Hepatocyte (in vitro differentiated cells): ENCODE measurements at regions not wholly inside any gene's neighbourhood (a gene's known extent, or its start where the extent isn't known, plus 50 kb on each side); places are given as distances from the start of the nearest gene placed in this dataset.
A peak's percentile ranks its signal among the peaks of the same experiment; 100 is the strongest.

ENCODE experiments used
- DNase-seq: peaks from one replicate; pipeline ENCODE4 v3.0.0-alpha.2; 2016; ENCODE audit warnings: low spot score
- H2AFZ ChIP-seq: fragments of 200-600 bp; sonication (generic); 2 replicates; pipeline ENCODE4 v1.6.0; 2016; ENCODE audit warnings: antibody characterized with exemption, mild to moderate bottlenecking
- H3K27ac ChIP-seq: fragments of 200-600 bp; sonication (generic); 2 replicates; pipeline ENCODE4 v1.5.1; 2016; ENCODE audit warnings: mild to moderate bottlenecking
- H3K27me3 ChIP-seq: fragments of 200-600 bp; sonication (generic); 2 replicates; pipeline ENCODE4 v1.6.1; 2016
- H3K36me3 ChIP-seq: fragments of 200-600 bp; sonication (generic); replicated peaks from 2 replicates; pipeline ENCODE4 v1.5.1; 2016; ENCODE audit warnings: low read depth; ENCODE audit not compliant: insufficient read depth
- H3K4me1 ChIP-seq: fragments of 200-600 bp; sonication (generic); 2 replicates; pipeline ENCODE4 v1.5.1; 2016; ENCODE audit warnings: mild to moderate bottlenecking, moderate library complexity; ENCODE audit not compliant: insufficient read depth
- H3K4me2 ChIP-seq: fragments of 200-600 bp; sonication (generic); 2 replicates; pipeline ENCODE4 v1.6.0; 2016
- H3K4me3 ChIP-seq: fragments of 200-600 bp; sonication (generic); 2 replicates; pipeline ENCODE4 v1.5.1; 2016; ENCODE audit warnings: mild to moderate bottlenecking
- H3K79me2 ChIP-seq: fragments of 200-600 bp; sonication (generic); 2 replicates; pipeline ENCODE4 v1.6.0; 2017; ENCODE audit warnings: mild to moderate bottlenecking
- H3K9me2 ChIP-seq: fragments of 200-600 bp; sonication (generic); replicated peaks from 2 replicates; pipeline ENCODE4 v1.6.0; 2017; ENCODE audit warnings: mild to moderate bottlenecking; ENCODE audit not compliant: insufficient read depth
- H3K9me3 ChIP-seq: fragments of 200-600 bp; sonication (generic); 2 replicates; pipeline ENCODE4 v1.5.1; 2016; ENCODE audit warnings: low read depth, mild to moderate bottlenecking
- H4K20me1 ChIP-seq: fragments of 200-600 bp; sonication (generic); 2 replicates; pipeline ENCODE4 v1.6.0; 2016; ENCODE audit warnings: mild to moderate bottlenecking; ENCODE audit not compliant: insufficient read depth, poor library complexity, severe bottlenecking
- EZH2 ChIP-seq: fragments of 200-600 bp; sonication (generic); IDR thresholded peaks from 2 replicates; pipeline ENCODE4 v1.6.1; 2016; ENCODE audit warnings: antibody characterized with exemption, mild to moderate bottlenecking, borderline replicate concordance
- EZH2phosphoT487 ChIP-seq: fragments of 200-600 bp; sonication (generic); IDR thresholded peaks from one replicate; pipeline ENCODE4 v1.6.1; 2018; ENCODE audit warnings: antibody characterized with exemption, mild to moderate bottlenecking, low read depth, moderate library complexity; ENCODE audit not compliant: unreplicated experiment, severe bottlenecking
- whole genome bisulfite sequencing: methylation state at CpG from one replicate; pipeline ENCODE4 v1.1.6; 2016; ENCODE audit warnings: low lambda C conversion rate; ENCODE audit errors: missing lambda C conversion rate; 5-methylcytosine and 5-hydroxymethylcytosine counted together
- TF ChIP-seq, protein P1 (sequence below): fragments of 200-600 bp; sonication (generic); IDR thresholded peaks from 2 replicates; pipeline ENCODE4 v1.5.1; 2016; ENCODE audit warnings: antibody characterized with exemption, mild to moderate bottlenecking; ENCODE audit not compliant: poor library complexity

DNA sequence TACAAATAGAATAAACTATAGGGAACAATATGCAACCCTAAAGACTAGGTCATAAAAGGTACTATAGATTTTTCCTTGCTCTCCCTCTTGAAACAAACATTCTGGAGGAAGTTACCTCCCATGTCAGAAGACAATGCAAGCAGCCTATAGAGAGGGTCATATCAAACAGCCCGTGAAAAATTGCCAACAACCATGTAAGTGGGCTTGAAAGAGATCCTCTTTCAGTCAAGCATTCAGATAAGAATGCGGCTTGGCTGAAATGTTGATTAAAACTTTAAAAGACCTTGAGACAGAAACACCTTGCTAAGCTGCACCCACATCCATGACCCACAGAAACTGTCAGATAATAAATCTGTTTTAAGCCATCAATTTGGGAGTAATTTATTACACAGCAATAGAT, 526.6 kb upstream of the GHITM start:
- no peaks in the 10 kb centered on the region for H3K79me2 ChIP-seq
- H3K4me1 ChIP-seq: peaks cover 7% of the 10 kb centered on the region
- no peaks in the 10 kb centered on the region for H3K9me3 ChIP-seq
- no peak for DNase-seq
- no peak for TF ChIP-seq EZH2phosphoT487
- TF ChIP-seq, protein P1, sequence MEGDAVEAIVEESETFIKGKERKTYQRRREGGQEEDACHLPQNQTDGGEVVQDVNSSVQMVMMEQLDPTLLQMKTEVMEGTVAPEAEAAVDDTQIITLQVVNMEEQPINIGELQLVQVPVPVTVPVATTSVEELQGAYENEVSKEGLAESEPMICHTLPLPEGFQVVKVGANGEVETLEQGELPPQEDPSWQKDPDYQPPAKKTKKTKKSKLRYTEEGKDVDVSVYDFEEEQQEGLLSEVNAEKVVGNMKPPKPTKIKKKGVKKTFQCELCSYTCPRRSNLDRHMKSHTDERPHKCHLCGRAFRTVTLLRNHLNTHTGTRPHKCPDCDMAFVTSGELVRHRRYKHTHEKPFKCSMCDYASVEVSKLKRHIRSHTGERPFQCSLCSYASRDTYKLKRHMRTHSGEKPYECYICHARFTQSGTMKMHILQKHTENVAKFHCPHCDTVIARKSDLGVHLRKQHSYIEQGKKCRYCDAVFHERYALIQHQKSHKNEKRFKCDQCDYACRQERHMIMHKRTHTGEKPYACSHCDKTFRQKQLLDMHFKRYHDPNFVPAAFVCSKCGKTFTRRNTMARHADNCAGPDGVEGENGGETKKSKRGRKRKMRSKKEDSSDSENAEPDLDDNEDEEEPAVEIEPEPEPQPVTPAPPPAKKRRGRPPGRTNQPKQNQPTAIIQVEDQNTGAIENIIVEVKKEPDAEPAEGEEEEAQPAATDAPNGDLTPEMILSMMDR: no peak
- TF ChIP-seq EZH2: no peak
- H3K4me3 ChIP-seq: no peak overlapping the region
- no peak overlapping the region for H3K27ac ChIP-seq
- no peaks in the 10 kb centered on the region for H4K20me1 ChIP-seq
- 36% methylated on average over 2 of the region's 2 CpGs for WGBS
- no peak overlapping the region for H3K4me2 ChIP-seq
- H3K9me2 ChIP-seq: no peaks in the 10 kb centered on the region
- no peaks in the 10 kb centered on the region for H3K36me3 ChIP-seq
- no peak overlapping the region for H2AFZ ChIP-seq
- no peaks in the 10 kb centered on the region for H3K27me3 ChIP-seq

DNA sequence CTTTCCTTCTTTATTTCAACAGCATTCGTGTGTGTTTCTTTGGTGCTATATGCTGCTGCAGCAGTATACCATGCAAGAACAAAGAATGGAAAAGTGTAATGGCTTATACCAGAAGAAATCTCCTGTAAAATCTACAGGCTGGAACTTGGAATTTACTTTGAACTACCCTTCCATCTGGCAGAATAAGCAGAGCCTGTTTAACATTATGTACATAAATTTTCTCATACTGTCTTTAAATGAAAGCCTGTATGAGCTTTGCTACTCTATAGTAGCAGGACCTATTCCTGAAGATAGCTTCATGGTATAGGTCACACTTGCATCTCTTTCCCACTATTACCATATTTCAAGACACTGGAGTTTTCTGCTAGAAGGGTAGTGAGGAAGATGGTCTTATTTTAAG, 522.1 kb upstream of the GHITM start:
- whole genome bisulfite sequencing: 29% methylated on average over 1 of the region's 1 CpG

DNA sequence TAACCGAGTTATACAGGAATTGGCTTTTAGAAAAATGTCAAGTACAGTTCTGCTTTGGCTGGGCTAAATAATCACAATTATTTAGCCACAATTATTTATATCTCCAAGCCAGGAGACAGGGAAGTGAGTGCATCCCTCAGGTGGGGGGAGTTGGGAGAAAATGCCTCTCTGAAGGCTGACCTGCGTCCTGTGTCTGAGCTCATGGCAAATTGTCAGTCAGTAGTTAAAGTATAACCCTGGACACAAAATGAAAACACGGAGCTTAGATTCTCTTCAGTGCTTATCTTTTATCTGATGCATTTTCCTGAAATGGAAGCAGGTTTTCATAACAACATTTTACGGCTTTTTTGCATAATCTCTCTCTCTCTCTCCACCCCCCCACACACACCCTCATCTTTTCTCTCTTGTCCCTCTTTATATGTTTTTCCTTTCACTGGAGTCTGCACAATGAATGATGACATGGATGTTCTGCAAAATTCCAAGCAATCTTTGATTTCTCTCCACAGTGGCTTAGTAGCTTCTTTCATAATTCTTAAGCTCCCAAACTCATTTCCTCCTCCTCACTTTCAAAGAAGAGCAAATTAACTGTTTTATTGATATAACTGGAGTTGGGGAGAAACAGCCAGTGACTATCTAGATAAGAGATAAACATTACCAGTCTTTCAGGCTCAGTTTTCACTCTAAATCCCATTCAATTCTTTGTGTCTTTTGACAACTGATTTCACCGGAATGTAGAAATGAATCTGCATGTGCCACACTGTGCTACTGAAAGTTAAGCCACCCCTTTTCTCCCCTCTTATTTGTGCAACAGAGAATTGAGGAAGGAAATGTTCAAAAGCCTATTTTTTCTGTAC, 521.4 kb upstream of the GHITM start:
- H3K27ac ChIP-seq: no peak overlapping the region
- TF ChIP-seq EZH2phosphoT487 (no peak), EZH2 (no peak)
- TF ChIP-seq, protein P1: no peak
- no peaks in the 10 kb centered on the region for H3K79me2 ChIP-seq
- peak overlapping the region; percentile 44 for H3K4me2 ChIP-seq
- no peaks in the 10 kb centered on the region for H3K9me2 ChIP-seq
- H4K20me1 ChIP-seq: no peaks in the 10 kb centered on the region
- no peaks in the 10 kb centered on the region for H3K36me3 ChIP-seq
- peak overlapping the region; percentile 42 for H2AFZ ChIP-seq
- H3K9me3 ChIP-seq: no peaks in the 10 kb centered on the region
- 30% methylated on average over 5 of the region's 5 CpGs for WGBS
- DNase-seq: peak; percentile 20
- no peak overlapping the region for H3K4me3 ChIP-seq
- H3K4me1 ChIP-seq: peaks cover 7% of the 10 kb centered on the region
- no peaks in the 10 kb centered on the region for H3K27me3 ChIP-seq

More for the DNA sequence above, 522.1 kb upstream of the GHITM start:
- Histone ChIP-seq H3K4me2 (peak overlapping the region; percentile 44), H3K4me3 (no peak overlapping the region), H3K9me2 (no peaks in the 10 kb centered on the region), H2AFZ (no peak overlapping the region), H3K27ac (no peak overlapping the region), H3K4me1 (peaks cover 7% of the 10 kb centered on the region), H3K79me2 (no peaks in the 10 kb centered on the region), H4K20me1 (no peaks in the 10 kb centered on the region), H3K27me3 (no peaks in the 10 kb centered on the region), H3K9me3 (no peaks in the 10 kb centered on the region), H3K36me3 (no peaks in the 10 kb centered on the region)
- no peak for DNase-seq
- TF ChIP-seq EZH2phosphoT487 (no peak), EZH2 (no peak)
- TF ChIP-seq, protein P1: no peak
